HL-60 (cell line): ENCODE measurements at regions not wholly inside any gene's neighbourhood (a gene's known extent, or its start where the extent isn't known, plus 50 kb on each side); places are given as distances from the start of the nearest gene placed in this dataset.

ENCODE experiments used
- CTCF ChIP-seq: IDR thresholded peaks from one replicate; pipeline ENCODE4 v1.5.1; 2011; ENCODE audit warnings: low read length, control low read depth, inconsistent platforms; ENCODE audit not compliant: insufficient read depth
- GABPA ChIP-seq: IDR thresholded peaks from 2 replicates; pipeline ENCODE4 v1.6.1; 2012; ENCODE audit warnings: low read depth
- POLR2AphosphoS5 ChIP-seq: IDR thresholded peaks from 2 replicates; pipeline ENCODE4 v1.6.1; 2012; ENCODE audit warnings: low read depth
- REST ChIP-seq: IDR thresholded peaks from 2 replicates; pipeline ENCODE4 v1.6.1; 2012; ENCODE audit warnings: low read depth; ENCODE audit not compliant: insufficient replicate concordance

- no peak for TF ChIP-seq CTCF
- TF ChIP-seq REST: no peak
- no peak for TF ChIP-seq GABPA
- TF ChIP-seq POLR2AphosphoS5: no peak
These were observed 85.0 kb upstream of the TACR1 start for GRCh38 chr2:75284345-75284744.
